ENCODE measurements at regions not wholly inside any gene's neighbourhood (a gene's known extent, or its start where the extent isn't known, plus 50 kb on each side); places are given as distances from the start of the nearest gene placed in this dataset.

DNA sequence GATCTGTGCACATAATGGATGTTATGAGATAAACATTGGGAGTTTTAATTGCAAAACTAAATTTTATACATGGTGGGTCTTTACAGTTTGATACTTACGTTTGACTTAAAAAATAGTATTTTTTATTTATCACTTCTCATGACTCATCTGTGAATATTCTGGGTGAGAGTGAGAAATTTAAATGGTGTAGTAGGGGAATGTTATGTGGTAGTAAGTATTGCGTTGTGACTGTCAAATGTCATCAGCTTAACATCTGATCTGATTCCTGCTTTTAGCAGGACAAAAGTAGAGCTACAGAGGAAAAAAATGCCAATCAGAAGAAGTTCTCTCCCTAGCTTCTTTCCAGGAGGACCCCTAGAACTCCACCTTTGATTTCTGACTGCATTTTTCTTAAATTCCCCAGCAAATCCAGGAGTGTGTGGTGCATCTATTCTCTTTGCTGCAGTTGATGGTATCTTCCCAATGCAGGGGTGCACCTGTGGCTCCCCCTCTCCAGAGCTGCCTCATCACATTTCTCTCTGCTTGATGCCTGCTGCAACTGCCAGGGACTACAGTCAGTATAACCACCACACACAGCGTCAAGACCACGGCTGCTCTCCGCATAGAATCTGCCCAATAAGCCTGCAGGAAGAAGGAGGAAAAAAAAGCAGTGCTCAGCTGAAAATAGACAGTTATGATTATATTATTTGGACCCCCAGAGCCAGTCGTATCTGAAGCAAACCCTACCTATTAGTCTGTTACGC, 151.3 kb upstream of the THUMPD2 start:
- no peak overlapping the region for H3K27ac Mint-ChIP-seq
- intact Hi-C loops (cut with micrococcal nuclease) = no loop called here
- no peaks in the 10 kb centered on the region for H3K4me1 Mint-ChIP-seq
- DNase-seq (no peak), ATAC-seq (ENCODE audit: low read depth) (no peak)
- H3K4me3 Mint-ChIP-seq = no peak overlapping the region
- TF ChIP-seq, protein P1, sequence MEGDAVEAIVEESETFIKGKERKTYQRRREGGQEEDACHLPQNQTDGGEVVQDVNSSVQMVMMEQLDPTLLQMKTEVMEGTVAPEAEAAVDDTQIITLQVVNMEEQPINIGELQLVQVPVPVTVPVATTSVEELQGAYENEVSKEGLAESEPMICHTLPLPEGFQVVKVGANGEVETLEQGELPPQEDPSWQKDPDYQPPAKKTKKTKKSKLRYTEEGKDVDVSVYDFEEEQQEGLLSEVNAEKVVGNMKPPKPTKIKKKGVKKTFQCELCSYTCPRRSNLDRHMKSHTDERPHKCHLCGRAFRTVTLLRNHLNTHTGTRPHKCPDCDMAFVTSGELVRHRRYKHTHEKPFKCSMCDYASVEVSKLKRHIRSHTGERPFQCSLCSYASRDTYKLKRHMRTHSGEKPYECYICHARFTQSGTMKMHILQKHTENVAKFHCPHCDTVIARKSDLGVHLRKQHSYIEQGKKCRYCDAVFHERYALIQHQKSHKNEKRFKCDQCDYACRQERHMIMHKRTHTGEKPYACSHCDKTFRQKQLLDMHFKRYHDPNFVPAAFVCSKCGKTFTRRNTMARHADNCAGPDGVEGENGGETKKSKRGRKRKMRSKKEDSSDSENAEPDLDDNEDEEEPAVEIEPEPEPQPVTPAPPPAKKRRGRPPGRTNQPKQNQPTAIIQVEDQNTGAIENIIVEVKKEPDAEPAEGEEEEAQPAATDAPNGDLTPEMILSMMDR (IDR thresholded peaks at IDR 0.05) = no peak
- ChIA-PET POLR2A (no interaction called here), CTCF (no interaction called here)
- no peaks in the 10 kb centered on the region for H3K9me3 Mint-ChIP-seq
- peaks cover 2% of the 10 kb centered on the region for H3K27me3 Mint-ChIP-seq
- H3K36me3 Mint-ChIP-seq (ENCODE audit: low read depth) = no peaks in the 10 kb centered on the region

DNA sequence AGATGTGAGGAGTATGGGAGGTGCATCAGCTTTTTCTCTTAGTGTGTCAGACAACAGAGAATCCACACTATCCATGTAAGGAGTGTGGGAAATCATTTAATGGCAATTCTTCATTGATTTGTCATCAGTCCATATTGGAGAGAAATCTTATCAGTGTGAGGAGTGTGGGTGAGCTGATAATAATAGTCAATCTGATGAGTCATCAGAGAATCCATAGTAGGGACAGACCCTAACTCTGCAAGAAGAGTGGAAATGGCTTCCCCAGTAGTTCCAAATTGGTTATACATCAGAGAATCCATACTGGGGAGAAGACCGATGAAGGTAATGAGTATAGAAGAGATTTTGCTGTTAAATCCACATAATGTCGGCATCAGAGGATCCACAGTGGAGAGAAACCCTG, 150.5 kb upstream of the THUMPD2 start:
- no peak overlapping the region for H3K4me3 Mint-ChIP-seq
- ATAC-seq (ENCODE audit: low read depth) (no peak), DNase-seq (no peak)
- TF ChIP-seq, protein P1 (IDR thresholded peaks at IDR 0.05) = no peak
- CTCF ChIA-PET = no interaction called here
- no peak overlapping the region for H3K27ac Mint-ChIP-seq
- no peaks in the 10 kb centered on the region for H3K9me3 Mint-ChIP-seq
- H3K4me1 Mint-ChIP-seq = no peaks in the 10 kb centered on the region
- no peaks in the 10 kb centered on the region for H3K36me3 Mint-ChIP-seq (ENCODE audit: low read depth)
- POLR2A ChIA-PET = no interaction called here
- intact Hi-C loops (cut with micrococcal nuclease) = no loop called here
- peaks cover 2% of the 10 kb centered on the region for H3K27me3 Mint-ChIP-seq

- Mint-ChIP-seq H3K27ac (no peak overlapping the region), H3K4me3 (no peak overlapping the region)
- POLR2A ChIA-PET = no interaction called here
Observed at GRCh38 chr2:39925312-39925711, 146.3 kb upstream of the THUMPD2 start.

GRCh38 chr2:39923455-39923854, 144.4 kb upstream of the THUMPD2 start:
- Mint-ChIP-seq H3K9me3 (no peaks in the 10 kb centered on the region), H3K36me3 (ENCODE audit: low read depth) (no peaks in the 10 kb centered on the region), H3K27me3 (peaks cover 3% of the 10 kb centered on the region), H3K4me3 (no peak overlapping the region), H3K27ac (no peak overlapping the region), H3K4me1 (no peaks in the 10 kb centered on the region)
- ChIA-PET POLR2A (no interaction called here), CTCF (interaction anchor here (2.4 kb wide), 1 partner anchor 10 kb away, joined by 6 read pairs; no protein-coding TSS in a partner anchor)
- TF ChIP-seq, protein P1 (IDR thresholded peaks at IDR 0.05) = no peak
- intact Hi-C loops (cut with micrococcal nuclease) = no loop called here
- ATAC-seq (ENCODE audit: low read depth) = no peak
- no peak for DNase-seq

More at GRCh38 chr2:39925312-39925711, 146.3 kb upstream of the THUMPD2 start:
- Mint-ChIP-seq H3K27me3 (no peaks in the 10 kb centered on the region), H3K9me3 (no peaks in the 10 kb centered on the region), H3K4me1 (no peaks in the 10 kb centered on the region), H3K36me3 (ENCODE audit: low read depth) (no peaks in the 10 kb centered on the region)
- ATAC-seq (ENCODE audit: low read depth) (no peak), DNase-seq (no peak)
- TF ChIP-seq, protein P1 (IDR thresholded peaks at IDR 0.05) = no peak
- intact Hi-C loops (cut with micrococcal nuclease) = no loop called here
- CTCF ChIA-PET = interaction anchor here (2.4 kb wide), 1 partner anchor 12 kb away, joined by 6 read pairs; no protein-coding TSS in a partner anchor

- DNase-seq (no peak), ATAC-seq (ENCODE audit: low read depth) (no peak)
- POLR2A ChIA-PET = no interaction called here
- intact Hi-C loops (cut with micrococcal nuclease) = no loop called here
- H3K36me3 Mint-ChIP-seq (ENCODE audit: low read depth) = no peaks in the 10 kb centered on the region
- H3K4me3 Mint-ChIP-seq = no peak overlapping the region
- peaks cover 3% of the 10 kb centered on the region for H3K27me3 Mint-ChIP-seq
- TF ChIP-seq, protein P1 (IDR thresholded peaks at IDR 0.05) = no peak
- CTCF ChIA-PET = interaction anchor here (2.4 kb wide), 1 partner anchor 9 kb away, joined by 6 read pairs; no protein-coding TSS in a partner anchor
- H3K4me1 Mint-ChIP-seq = no peaks in the 10 kb centered on the region
- H3K27ac Mint-ChIP-seq = no peak overlapping the region
- no peaks in the 10 kb centered on the region for H3K9me3 Mint-ChIP-seq
Observed at GRCh38 chr2:39922679-39923405, 143.8 kb upstream of the THUMPD2 start.
